ENCODE measurements at regions not wholly inside any gene's neighbourhood (a gene's known extent, or its start where the extent isn't known, plus 50 kb on each side); places are given as distances from the start of the nearest gene placed in this dataset.
A peak's percentile ranks its signal among the peaks of the same experiment; 100 is the strongest.
"Not testable (repeated sequence)": the region's sequence is repeated elsewhere in the genome, so short reads cannot be mapped to it uniquely, and the experiment has no call there.

GRCh38 chr17:22383772-22384460, 691.6 kb downstream of the KCNJ18 start:
- H3K27ac ChIP-seq; intact Hi-C loops (cut with DNase I): not testable (repeated sequence)

GRCh38 chr17:22384461-22384800, 692.1 kb downstream of the KCNJ18 start:
- H3K4me3 ChIP-seq; DNase-seq; H3K4me1 ChIP-seq; H3K36me3 ChIP-seq; H3K27ac ChIP-seq; ATAC-seq; H3K27me3 ChIP-seq; intact Hi-C loops (cut with DNase I); H3K9me3 ChIP-seq: not testable (repeated sequence)
- 86 to 87% methylated on average over 4 to 19 of the region's 19 CpGs; no CpG with 5 or more reads in 2 of the 4 donors for WGBS, 4 donors

More at GRCh38 chr17:22383772-22384460, 691.6 kb downstream of the KCNJ18 start:
- H3K27me3 ChIP-seq, H3K9me3 ChIP-seq, H3K4me3 ChIP-seq, ATAC-seq, H3K4me1 ChIP-seq, H3K36me3 ChIP-seq: not testable (repeated sequence)
- peak in 1 of 5 donors; percentile 27 for DNase-seq
- WGBS, 4 donors = 83 to 84% methylated on average over 27 to 49 of the region's 60 CpGs; no CpG with 5 or more reads in 2 of the 4 donors

- H3K9me3 ChIP-seq; H3K4me1 ChIP-seq; H3K27me3 ChIP-seq; intact Hi-C loops (cut with DNase I); H3K36me3 ChIP-seq; DNase-seq; H3K4me3 ChIP-seq; ATAC-seq; H3K27ac ChIP-seq: not testable (repeated sequence)
- 79 to 89% (median 86%) methylated on average over 6 to 10 of the region's 19 CpGs; no CpG with 5 or more reads in 1 of the 4 donors for WGBS, 4 donors
Observed at GRCh38 chr17:22398446-22398845, 706.1 kb downstream of the KCNJ18 start.

- H3K4me1 ChIP-seq; H3K9me3 ChIP-seq; intact Hi-C loops (cut with DNase I); H3K27ac ChIP-seq; ATAC-seq; H3K27me3 ChIP-seq; H3K4me3 ChIP-seq; H3K36me3 ChIP-seq: not testable (repeated sequence)
- peak in 1 of 5 donors; percentile 21 for DNase-seq
- no CpG with 5 or more reads among the region's 40 CpGs for WGBS, 4 donors
Observed at GRCh38 chr17:22399037-22399436, 706.7 kb downstream of the KCNJ18 start.

GRCh38 chr17:22405080-22405479, 712.8 kb downstream of the KCNJ18 start:
- H3K9me3 ChIP-seq; H3K36me3 ChIP-seq; DNase-seq; ATAC-seq; H3K4me3 ChIP-seq; intact Hi-C loops (cut with DNase I); H3K4me1 ChIP-seq; H3K27ac ChIP-seq; H3K27me3 ChIP-seq: not testable (repeated sequence)
- 77 to 91% methylated on average over 11 to 18 of the region's 39 CpGs; no CpG with 5 or more reads in 2 of the 4 donors for WGBS, 4 donors

- peak in 1 of 5 donors; percentile 48 for DNase-seq
- 77 to 83% (median 79%) methylated on average over 33 to 52 of the region's 52 CpGs for WGBS, 4 donors
- Histone ChIP-seq H3K4me3 (no peak overlapping the region), H3K27me3 (no peaks in the 10 kb centered on the region), H3K4me1 (no peaks in the 10 kb centered on the region), H3K27ac (no peak overlapping the region), H3K36me3 (no peaks in the 10 kb centered on the region), H3K9me3 (peaks cover 0 to 10% (median 0%) of the 10 kb centered on the region in 12 donors)
- intact Hi-C loops (cut with DNase I) = no loop called here
- ATAC-seq = no peak
- no peak for TF ChIP-seq POLR2A (IDR thresholded peaks at IDR 0.05)
- no peak for TF ChIP-seq CTCF (IDR thresholded peaks at IDR 0.05)
Observed at GRCh38 chr17:22409160-22409751, 716.9 kb downstream of the KCNJ18 start.
